ENCODE measurements at regions not wholly inside any gene's neighbourhood (a gene's known extent, or its start where the extent isn't known, plus 50 kb on each side); places are given as distances from the start of the nearest gene placed in this dataset.

DNA sequence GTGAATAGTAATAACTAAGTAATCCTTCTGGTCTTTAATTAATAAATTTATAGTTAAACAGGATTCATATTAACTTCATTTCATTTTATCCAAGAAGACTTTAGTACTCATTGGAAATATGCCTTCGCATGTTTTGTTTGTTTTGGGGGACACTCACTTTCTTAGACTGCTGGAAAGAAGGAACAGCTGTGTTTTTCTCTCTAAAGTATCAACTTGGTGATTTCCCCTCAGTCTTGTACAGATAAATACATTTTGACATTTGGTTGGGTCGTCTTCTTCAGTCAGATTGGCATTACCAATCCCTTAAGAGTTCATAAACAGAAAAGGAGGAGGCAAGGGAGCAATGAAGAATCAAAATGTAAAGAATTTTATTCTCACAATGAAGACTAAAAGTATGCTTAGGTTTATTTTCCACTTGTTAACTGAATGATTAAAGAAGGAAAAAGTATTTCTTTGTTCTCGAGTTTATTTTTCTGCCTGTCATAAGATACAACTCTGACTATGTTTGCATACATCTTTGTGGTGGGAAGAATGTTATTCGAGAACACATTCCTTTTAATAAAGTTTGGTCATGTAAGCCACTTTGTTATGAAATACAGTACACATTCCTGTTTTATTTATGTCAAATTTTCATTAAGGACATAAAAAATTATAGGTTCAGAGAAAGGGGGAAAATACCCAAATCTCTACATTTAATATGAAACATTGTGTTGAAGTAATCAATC, 140.2 kb downstream of the GMNC start:
- no peak for DNase-seq (ENCODE audit: low spot score)
- WGBS (ENCODE audit: low lambda C conversion rate, missing lambda C conversion rate): 88% methylated on average over 4 of the region's 4 CpGs
- Histone ChIP-seq H4K20me1 (ENCODE audit: insufficient read depth, poor library complexity, severe bottlenecking) (no peaks in the 10 kb centered on the region), H3K4me2 (no peak overlapping the region), H3K9me3 (ENCODE audit: low read depth) (no peaks in the 10 kb centered on the region), H3K79me2 (no peaks in the 10 kb centered on the region), H3K4me3 (no peak overlapping the region), H3K4me1 (ENCODE audit: insufficient read depth) (no peaks in the 10 kb centered on the region), H3K27ac (no peak overlapping the region), H3K27me3 (no peaks in the 10 kb centered on the region), H2AFZ (no peak overlapping the region), H3K36me3 (replicated peaks; ENCODE audit: insufficient read depth, low read depth) (no peaks in the 10 kb centered on the region), H3K9me2 (replicated peaks; ENCODE audit: insufficient read depth) (no peaks in the 10 kb centered on the region)
- TF ChIP-seq, protein P1, sequence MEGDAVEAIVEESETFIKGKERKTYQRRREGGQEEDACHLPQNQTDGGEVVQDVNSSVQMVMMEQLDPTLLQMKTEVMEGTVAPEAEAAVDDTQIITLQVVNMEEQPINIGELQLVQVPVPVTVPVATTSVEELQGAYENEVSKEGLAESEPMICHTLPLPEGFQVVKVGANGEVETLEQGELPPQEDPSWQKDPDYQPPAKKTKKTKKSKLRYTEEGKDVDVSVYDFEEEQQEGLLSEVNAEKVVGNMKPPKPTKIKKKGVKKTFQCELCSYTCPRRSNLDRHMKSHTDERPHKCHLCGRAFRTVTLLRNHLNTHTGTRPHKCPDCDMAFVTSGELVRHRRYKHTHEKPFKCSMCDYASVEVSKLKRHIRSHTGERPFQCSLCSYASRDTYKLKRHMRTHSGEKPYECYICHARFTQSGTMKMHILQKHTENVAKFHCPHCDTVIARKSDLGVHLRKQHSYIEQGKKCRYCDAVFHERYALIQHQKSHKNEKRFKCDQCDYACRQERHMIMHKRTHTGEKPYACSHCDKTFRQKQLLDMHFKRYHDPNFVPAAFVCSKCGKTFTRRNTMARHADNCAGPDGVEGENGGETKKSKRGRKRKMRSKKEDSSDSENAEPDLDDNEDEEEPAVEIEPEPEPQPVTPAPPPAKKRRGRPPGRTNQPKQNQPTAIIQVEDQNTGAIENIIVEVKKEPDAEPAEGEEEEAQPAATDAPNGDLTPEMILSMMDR (IDR thresholded peaks at IDR 0.05; ENCODE audit: poor library complexity): no peak
- TF ChIP-seq EZH2 (IDR thresholded peaks at IDR 0.05; ENCODE audit: borderline replicate concordance) (no peak), EZH2phosphoT487 (IDR thresholded peaks at IDR 0.05; ENCODE audit: low read depth, severe bottlenecking, unreplicated experiment) (no peak)

DNA sequence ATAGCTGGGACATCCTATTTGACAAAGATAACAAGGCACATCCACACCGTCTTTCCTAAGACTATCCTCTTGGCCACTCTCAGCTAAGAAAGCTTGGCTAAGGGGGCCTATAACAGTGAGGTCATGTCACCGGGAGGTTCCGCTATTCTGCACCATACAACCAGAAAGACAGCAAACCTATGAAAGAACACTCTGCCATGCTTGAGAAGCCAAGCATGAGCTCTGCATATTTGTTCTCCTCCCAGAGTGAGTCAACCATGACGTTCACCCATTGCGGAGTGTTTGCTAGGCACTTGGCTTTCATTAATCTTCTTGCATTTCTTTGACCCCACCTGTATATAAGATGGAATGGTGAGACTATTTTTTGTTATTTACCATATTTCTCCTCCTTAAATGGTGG, 141.2 kb downstream of the GMNC start:
- Histone ChIP-seq H3K27ac (no peak overlapping the region), H3K4me1 (ENCODE audit: insufficient read depth) (no peaks in the 10 kb centered on the region), H3K27me3 (no peaks in the 10 kb centered on the region), H2AFZ (no peak overlapping the region), H3K4me3 (no peak overlapping the region), H3K4me2 (no peak overlapping the region), H3K79me2 (no peaks in the 10 kb centered on the region), H3K9me2 (replicated peaks; ENCODE audit: insufficient read depth) (no peaks in the 10 kb centered on the region), H3K9me3 (ENCODE audit: low read depth) (no peaks in the 10 kb centered on the region), H3K36me3 (replicated peaks; ENCODE audit: insufficient read depth, low read depth) (no peaks in the 10 kb centered on the region), H4K20me1 (ENCODE audit: insufficient read depth, poor library complexity, severe bottlenecking) (no peaks in the 10 kb centered on the region)
- DNase-seq (ENCODE audit: low spot score): no peak
- 94% methylated on average over 5 of the region's 5 CpGs for WGBS (ENCODE audit: low lambda C conversion rate, missing lambda C conversion rate)
- TF ChIP-seq EZH2phosphoT487 (IDR thresholded peaks at IDR 0.05; ENCODE audit: low read depth, severe bottlenecking, unreplicated experiment) (no peak), EZH2 (IDR thresholded peaks at IDR 0.05; ENCODE audit: borderline replicate concordance) (no peak)
- TF ChIP-seq, protein P1 (IDR thresholded peaks at IDR 0.05; ENCODE audit: poor library complexity): no peak

DNA sequence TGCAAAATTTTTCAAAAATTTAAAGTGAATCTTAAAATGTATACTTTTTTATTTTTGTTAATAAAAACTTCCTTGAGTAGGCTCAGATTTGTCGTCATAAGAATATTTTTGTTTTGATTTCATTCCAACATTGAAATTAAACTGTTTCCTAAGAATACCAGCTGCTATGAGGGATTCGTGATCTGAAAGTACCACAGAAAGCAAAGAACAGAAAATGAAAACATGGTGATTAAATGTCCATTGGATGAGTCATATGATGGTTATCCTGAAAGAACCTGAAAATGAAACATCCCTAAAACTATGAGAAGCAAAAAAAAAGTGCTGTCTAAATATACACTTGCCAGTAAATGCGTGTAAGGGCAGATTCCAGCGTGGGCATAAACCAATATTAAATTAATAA, 143.8 kb downstream of the GMNC start:
- H4K20me1 ChIP-seq (ENCODE audit: insufficient read depth, poor library complexity, severe bottlenecking): no peaks in the 10 kb centered on the region
- no peaks in the 10 kb centered on the region for H3K9me3 ChIP-seq (ENCODE audit: low read depth)
- no peak overlapping the region for H3K27ac ChIP-seq
- no peak overlapping the region for H3K4me2 ChIP-seq
- no peak overlapping the region for H3K4me3 ChIP-seq
- no peak overlapping the region for H2AFZ ChIP-seq
- no peaks in the 10 kb centered on the region for H3K9me2 ChIP-seq (replicated peaks; ENCODE audit: insufficient read depth)
- H3K27me3 ChIP-seq: no peaks in the 10 kb centered on the region
- TF ChIP-seq EZH2phosphoT487 (IDR thresholded peaks at IDR 0.05; ENCODE audit: low read depth, severe bottlenecking, unreplicated experiment) (no peak), EZH2 (IDR thresholded peaks at IDR 0.05; ENCODE audit: borderline replicate concordance) (no peak)
- TF ChIP-seq, protein P1 (IDR thresholded peaks at IDR 0.05; ENCODE audit: poor library complexity): no peak
- no peak for DNase-seq (ENCODE audit: low spot score)
- H3K79me2 ChIP-seq: no peaks in the 10 kb centered on the region
- no peaks in the 10 kb centered on the region for H3K4me1 ChIP-seq (ENCODE audit: insufficient read depth)
- no peaks in the 10 kb centered on the region for H3K36me3 ChIP-seq (replicated peaks; ENCODE audit: insufficient read depth, low read depth)
- WGBS (ENCODE audit: low lambda C conversion rate, missing lambda C conversion rate): 78% methylated on average over 4 of the region's 4 CpGs

Measured in hepatocyte (in vitro differentiated cells).